Activated T-cell treated with anti-CD3 and anti-CD28 coated beads for 24 hours (primary cell): ENCODE measurements at regions not wholly inside any gene's neighbourhood (a gene's known extent, or its start where the extent isn't known, plus 50 kb on each side); places are given as distances from the start of the nearest gene placed in this dataset.
"Not testable (repeated sequence)": the region's sequence is repeated elsewhere in the genome, so short reads cannot be mapped to it uniquely, and the experiment has no call there.

Experiments used
- DNase-seq: peaks from one replicate; pipeline ENCODE4 v3.0.0-alpha.2; 2020; ENCODE audit warnings: low read depth

DNA sequence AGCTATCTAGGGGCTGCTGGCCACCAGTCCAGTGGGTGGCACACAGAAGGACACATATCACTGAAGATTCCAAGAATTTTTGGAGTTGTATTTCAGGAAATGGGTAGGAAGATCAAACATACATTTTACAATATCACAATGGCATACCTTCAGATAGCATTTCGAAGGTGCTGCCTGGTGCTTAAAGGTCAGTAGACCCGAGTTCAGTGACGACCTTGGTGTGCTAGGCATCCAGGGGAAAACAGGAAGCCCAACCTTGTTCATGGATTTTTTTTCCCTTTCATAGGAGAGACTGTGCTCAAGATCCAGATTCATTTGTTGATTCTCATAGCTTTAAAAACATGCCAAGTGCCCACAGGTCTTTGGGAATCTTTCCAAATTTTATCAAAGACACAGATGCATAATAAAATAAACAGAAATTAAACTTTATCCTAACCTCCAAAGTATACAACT lies 51.0 kb upstream of the RCBTB2 start:
- no peak for DNase-seq

DNA sequence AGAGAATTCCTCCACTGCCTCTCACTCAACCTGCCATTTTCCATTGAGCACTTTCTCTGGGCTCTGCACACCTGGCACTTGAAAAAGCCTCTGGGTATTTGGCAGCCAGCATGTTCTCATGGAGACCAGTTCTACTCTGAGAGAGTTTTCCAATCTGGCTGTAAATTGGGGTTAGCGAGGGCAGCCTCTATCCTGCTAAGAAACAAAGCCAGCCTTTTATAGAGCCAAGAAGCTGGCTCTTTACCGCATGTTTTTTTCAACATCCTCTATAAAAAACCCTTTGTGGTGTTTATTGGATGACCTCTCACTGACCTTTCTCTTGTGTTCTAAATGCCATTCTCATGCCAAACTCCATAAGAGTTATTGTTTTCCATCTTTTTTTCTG lies 52.6 kb upstream of the RCBTB2 start:
- DNase-seq, result no peak

DNA sequence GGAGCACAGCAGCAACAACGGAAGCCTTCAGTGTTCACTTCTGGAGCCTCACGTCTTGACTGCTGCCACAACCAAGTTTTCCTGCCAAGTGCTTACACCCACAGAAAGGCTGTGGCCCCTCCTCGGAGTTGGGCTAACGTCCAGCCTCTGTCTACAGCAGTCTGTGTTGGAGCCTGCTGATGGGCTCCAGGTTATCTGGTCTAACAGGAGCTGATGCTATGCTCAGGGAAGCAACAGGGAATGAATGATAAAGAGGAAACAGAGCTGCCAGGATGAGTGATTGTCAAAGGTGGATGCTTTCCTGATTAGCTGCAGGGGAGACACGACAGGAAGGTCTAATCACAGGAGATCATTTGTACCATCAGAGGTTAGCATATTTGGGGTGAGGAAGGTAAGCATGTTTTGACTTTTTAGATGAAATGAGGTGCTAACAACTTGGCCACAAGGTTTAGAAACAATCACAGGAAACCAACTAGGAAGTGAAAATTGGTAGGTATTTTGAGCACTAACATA lies 53.8 kb upstream of the RCBTB2 start:
- no peak for DNase-seq

DNA sequence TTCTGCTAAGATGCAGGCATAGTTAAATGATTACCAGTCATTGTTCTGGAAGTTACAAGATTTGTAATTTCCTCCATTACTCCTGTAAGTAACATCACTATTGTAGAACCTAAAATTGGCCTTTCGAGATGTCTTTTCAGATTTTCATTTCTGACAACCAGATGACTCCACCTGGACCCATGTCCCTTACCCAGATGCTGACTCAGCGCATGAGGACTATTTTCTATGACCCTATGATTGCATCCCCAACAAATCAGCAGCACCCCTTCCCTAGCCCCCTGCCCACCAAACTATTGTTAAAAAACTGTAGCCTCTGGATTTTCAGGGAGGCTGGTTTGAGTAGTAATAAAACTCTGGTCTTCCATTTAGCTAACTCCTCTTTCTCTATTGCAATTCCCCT lies 55.2 kb upstream of the RCBTB2 start:
- no peak for DNase-seq

DNA sequence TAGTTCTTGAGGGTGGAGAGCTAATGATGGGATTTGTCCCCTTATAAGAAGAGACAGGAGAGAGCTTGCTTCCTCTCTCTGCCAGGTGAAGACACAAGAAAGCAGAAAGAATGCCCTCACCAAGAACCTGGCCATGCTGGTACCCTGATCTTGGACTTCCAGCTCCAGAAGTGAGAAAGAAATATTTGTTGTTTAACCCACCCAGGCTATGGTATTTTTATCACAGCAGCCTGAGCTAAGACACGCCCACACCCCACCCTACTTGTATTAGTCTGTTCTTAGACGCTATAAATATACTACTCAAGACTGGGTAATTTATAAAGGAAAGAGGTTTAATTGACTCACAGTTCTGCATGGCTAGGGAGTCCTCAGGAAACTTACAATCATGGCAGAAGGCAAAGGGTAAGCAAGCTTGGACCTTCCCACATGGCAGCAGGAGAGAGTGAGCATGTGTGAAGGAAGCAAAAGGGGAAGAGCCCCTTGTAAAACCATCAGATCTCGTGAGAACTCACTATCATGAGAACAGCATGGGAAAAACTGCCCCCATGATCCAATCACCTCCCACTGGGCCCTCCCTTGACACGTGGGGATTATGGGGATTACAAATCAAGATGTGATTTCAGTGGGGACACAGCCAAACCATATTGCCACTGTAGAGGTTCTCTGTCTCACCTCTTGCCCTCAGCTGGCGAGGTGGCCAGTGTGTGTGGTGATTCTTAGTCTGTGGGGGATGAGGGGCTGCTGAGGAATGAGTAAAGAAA lies 57.4 kb upstream of the RCBTB2 start:
- DNase-seq, result no peak

DNA sequence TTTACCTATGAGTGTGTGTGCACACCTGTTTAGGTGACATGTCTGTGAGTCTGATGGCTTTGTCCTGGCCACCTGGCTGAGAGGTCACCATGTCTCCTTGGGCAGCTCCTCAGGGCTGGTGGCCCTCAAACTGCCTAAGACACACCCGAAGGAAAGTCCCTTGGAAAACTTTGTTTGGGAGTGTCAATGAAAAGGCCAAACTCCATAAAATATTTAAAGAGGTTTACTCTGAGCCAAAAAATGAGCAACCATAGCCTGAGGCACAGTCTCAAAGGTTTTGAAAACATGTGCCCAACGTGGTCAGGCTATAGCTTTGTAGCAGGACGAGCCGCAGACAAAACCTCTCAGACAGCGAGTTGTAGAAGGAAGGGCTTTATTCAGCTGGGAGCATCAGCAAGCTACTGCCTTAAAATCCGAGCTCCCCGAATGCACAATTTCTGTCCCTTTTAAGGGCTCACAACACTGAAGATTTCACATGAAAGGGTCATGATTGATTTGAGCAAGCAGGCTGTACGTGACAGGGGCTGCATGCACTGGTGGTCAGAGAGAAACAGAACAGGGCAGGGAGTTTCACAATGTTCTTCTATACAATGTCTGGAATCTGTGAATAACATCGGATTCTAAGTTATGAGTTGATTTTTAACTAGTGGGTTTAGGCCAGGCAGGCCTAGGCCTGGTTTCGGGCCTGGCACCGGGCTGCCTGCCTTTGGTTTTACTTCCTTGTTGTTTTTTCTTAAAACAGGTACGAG lies 58.4 kb upstream of the RCBTB2 start:
- DNase-seq, result not testable (repeated sequence)

DNA sequence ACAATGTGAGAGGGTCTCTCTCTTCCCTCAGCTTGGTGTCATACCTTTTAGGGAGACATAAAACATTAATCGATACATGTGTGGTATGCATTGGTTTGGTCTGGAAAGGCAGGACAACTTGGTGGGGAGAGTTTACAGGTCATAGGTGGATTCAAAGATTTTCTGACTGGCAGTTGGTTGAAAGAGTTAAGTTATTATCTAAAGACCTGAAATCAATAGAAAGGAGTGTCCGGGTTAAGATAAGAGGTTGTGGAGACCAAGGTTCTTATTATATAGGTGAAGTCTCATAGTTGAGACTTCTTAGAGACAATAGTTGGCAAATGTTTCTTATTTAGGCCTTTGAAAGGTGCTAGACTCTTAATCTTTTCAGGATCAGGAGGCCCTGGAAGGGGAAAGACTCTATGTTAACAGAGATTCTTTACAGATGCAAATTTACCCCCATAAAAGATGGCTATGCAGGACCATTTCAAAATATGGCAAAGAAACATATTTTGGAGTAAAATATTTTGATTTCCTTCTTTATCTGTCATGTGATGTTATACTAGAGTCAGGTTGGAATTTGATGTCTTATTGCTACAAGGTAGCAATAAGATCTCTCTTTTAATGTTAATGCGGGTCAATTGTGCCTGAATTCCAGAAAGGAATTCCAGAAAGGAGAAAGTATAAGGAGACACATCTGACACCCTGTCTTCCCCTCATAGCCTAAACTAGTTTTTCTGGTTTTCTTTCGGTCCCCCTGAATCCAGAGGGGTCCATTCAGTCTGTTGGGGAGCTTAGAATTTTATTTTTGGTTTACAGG lies 59.2 kb upstream of the RCBTB2 start:
- no peak for DNase-seq

DNA sequence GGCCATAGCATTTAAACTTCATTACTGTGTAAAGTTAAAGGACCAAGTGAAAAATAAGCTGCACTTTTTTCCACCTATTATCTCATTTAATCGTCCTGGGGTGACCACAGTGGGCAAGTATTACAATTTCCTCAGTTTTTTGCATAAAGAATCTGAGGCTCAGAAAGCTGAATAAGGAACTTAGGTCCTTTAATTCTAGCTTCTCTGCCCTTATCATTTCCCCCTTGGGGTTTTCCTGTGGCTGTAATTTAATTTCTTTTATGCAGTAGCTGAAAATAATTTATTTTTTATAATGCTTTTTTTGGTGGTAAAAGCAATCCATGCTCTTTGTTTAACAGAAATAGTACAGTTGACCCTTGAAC lies 59.8 kb upstream of the RCBTB2 start:
- no peak for DNase-seq

DNA sequence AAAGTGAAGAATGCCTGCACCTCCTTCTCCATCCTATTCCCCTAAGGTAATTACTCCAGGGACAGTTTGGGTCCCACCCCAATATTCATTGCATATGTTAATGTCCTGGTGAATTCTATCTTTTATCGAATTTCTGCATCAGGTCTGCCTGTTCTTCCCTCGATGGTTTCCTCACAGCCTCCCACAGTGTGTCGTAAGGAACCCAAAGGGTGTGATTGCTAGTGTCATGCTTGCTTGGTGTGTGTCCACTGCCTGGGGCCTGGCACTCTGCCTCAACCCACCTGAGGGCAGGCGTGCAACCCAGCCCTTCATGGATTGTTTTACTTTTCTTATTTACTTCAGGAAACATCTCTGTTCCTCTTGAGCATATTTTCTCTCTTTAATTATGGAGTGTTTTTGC lies 60.2 kb upstream of the CYSLTR2 start:
- DNase-seq, result no peak

DNA sequence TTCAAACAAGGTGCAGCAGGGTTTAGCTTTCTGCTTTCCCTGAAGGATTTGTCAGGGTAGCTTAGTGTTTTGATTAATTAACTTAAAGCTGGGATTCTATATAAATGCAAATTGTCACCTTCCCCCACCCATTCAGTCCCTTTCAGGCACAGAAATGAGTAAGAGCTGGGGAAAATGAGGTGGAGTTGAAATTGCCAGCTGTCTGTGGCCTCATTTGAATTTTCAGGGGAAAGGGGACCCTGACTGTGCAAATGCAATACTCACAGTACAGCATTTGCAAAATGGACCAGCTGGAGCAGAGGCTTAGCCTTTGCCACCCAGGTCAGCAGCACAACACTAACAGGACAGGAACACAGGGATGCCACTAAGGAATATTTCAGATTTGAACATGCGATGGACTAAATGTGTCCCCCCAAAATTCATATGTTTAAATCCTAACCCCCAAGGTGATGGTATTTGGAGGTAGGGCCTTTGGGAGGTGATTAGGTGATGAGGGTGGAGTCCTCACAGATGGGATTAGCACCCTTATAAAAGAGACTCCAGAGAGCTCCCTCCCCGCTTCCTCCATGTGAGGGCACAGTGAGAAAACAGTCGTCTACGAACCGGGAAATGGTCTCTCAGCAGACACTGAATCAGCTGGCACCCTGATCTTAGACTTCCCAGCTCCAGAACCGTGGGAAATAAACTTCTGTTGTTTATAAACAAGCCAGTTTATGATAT lies 59.5 kb upstream of the CYSLTR2 start:
- no peak for DNase-seq

DNA sequence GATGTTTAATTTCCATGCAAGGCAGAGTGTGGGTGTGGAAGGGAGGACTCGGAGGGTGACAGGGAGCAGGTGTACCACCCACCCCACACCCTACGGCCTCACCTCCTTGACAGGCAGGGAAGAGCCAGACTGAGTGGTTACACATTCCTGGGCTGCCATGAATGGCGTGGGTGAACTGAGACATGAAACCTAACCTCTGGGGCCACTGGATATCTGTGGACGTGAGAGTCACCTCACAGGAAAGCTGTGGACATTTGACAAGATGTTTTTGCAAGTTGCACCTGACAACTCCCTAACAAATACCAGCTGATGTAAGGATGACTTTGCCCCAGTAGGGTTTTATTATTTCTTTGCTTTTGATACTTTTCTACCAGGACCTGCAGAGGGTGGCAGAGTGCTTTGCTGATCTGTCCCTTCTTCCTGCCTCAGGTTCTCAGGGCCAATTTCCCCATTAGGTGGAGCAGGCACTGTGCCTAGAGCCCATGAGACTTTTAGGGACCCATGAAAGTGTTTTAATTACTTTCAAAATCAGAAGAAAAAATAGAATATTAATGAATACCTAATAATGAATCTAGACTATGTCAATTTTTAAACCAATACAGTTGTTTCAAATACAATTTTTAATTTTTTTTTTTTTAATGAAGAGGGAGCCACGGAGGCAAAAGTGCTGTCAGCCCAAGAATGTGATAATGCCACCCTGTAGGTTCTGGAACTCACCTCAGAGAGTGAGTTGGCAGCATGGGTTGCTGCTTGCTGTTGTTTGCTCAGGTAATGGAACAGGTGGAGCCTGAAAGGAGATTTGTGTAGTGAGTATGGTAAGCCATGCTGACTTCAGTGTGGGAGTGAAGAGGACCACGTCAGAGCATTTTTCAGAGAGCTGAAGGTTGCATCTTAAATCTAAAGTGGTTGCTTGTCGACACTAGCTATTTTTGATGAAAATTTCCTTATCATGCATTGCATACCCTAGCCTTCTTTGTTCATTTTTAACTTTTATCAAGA lies 58.0 kb upstream of the CYSLTR2 start:
- DNase-seq, result peak; percentile 33

DNA sequence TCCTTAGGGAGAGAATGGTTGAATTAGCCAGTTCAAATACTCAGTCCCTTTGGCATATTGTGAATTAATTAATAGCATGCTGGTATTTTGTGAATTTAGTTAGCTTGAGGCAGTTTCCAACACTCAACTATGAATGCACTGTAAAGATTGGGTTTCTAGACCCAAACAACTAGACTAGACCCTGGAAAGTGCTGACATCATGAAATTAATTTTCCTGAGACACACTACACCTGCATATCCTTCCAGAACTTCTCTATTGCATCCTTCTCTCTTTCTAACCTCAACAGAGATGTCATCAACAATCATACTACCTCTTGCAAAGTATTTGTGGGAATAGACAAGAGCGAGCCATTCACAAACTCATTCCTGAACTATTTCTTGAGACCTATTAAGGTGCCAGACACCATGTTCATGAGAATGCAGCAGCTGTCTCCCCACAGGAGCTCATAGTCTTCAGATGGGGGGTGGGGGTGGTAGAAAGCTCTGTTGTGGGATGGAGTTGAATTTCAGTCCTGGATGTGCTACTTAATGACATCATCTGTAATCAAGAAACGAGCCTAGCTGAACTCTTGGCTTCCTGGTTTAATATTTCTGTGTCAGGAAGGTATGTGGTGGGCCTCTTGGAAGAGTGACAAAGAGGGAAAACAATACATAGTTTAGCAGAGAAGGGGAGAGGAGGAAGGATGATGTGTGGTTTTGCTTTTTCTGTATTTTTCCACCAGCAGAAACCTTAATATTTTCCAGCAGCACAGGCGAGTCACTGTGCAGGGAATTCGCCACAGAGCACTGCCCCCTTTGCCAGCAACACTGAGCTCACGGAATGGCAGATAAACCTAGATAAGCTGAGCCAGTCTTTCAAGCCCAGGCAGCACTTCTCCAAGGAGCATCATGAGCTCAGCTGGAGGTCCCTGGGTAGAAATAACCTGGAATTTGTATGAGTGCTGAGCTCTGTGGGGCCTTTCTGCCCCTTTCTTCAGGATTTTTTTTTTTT lies 53.1 kb upstream of the CYSLTR2 start:
- DNase-seq, result no peak

DNA sequence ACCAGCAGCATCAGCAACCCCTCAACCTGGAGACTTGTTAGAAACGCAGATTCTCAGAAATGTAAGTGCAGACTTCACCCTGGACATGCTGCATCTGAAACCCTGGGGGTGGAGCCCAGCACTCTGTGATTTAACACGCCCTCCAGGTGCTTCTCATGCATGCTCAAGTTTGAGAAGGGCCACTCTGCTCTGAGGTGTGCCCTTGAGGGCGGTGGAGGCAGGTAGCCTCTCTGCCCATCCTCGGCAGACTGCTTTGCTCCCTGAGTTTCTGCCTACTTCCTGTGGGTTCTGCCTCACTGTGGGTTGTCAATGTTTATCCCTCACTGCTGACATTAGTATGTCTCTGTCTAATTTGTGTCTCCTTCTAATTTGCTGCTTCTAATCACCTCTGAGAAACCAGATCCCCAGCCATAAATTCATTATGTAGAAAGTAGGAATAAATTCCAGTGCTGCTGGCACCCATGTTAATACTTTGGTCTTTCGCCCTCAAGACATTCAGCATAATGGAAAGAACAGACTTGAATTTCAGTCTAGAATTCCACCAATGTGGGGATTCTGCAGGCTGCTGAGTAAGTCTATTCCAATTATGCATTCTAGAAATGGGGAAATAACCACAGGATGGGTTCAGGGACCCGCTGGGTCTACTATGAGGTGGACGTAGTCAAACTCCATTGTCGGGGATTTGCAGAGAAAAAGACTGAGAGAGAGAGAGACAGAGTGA lies 51.3 kb upstream of the CYSLTR2 start:
- no peak for DNase-seq

DNA sequence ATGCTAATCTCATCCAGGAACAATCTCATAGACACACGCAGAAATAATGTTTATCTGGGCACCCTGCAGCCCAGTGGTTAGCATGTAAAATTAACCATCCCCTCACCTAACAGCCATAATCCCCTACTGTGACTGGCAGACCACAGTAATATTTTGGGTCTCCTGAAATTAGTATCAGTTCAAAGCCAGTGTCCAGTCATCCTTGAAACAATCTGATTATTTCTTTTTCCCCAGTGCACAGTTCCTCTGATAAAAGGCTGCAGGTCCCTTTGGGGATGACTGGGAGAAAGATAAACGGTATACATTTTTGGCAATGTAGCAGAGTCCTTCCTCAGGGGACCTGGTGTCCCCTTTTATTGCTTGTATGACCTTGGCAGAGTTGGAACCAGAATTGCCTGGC lies 50.4 kb upstream of the CYSLTR2 start:
- DNase-seq, result no peak
